Parathyroid adenoma (tissue), 2 donors: ENCODE measurements at regions not wholly inside any gene's neighbourhood (a gene's known extent, or its start where the extent isn't known, plus 50 kb on each side); places are given as distances from the start of the nearest gene placed in this dataset.
"Not testable (repeated sequence)": the region's sequence is repeated elsewhere in the genome, so short reads cannot be mapped to it uniquely, and the experiment has no call there.

ENCODE experiments used
- H2AFZ ChIP-seq: fragments of 300-600 bp; sonication (generic); one replicate; pipeline ENCODE4 v1.7.0; 2017; ENCODE audit warnings: antibody characterized with exemption, mild to moderate bottlenecking
- H3K27ac ChIP-seq: fragments of 300-600 bp; sonication (generic); one replicate; pipeline ENCODE4 v1.7.0; 2017
- H3K27me3 ChIP-seq: fragments of 300-600 bp; sonication (generic); one replicate; pipeline ENCODE4 v1.7.0; 2017; ENCODE audit warnings: low read length; ENCODE audit not compliant: control insufficient read depth, insufficient read depth
- H3K36me3 ChIP-seq: fragments of 300-600 bp; sonication (generic); one replicate; pipeline ENCODE4 v1.7.0; 2017; ENCODE audit warnings: low read length; ENCODE audit not compliant: control insufficient read depth, insufficient read depth
- H3K4me1 ChIP-seq: fragments of 300-600 bp; sonication (generic); one replicate; pipeline ENCODE4 v1.7.0; 2017; ENCODE audit warnings: control low read depth
- H3K4me2 ChIP-seq: fragments of 300-600 bp; sonication (generic); one replicate; pipeline ENCODE4 v1.7.0; 2017; ENCODE audit warnings: low read length
- H3K4me3 ChIP-seq: fragments of 300-600 bp; sonication (generic); one replicate; pipeline ENCODE4 v1.7.0; 2017; ENCODE audit warnings: low read depth, low read length
- H3K79me2 ChIP-seq: fragments of 300-600 bp; sonication (generic); one replicate; pipeline ENCODE4 v1.7.0; 2017; ENCODE audit warnings: control low read depth
- H3K9ac ChIP-seq: fragments of 300-600 bp; sonication (generic); one replicate; pipeline ENCODE4 v1.7.0; 2017; ENCODE audit warnings: mild to moderate bottlenecking
- H3K9me3 ChIP-seq: fragments of 300-600 bp; sonication (generic); one replicate; pipeline ENCODE4 v1.7.0; 2017; ENCODE audit warnings: low read length; ENCODE audit not compliant: control insufficient read depth
- CTCF ChIP-seq: fragments of 300-600 bp; sonication (generic); IDR thresholded peaks from one replicate; pipeline ENCODE4 v1.7.0; 2017; ENCODE audit warnings: antibody characterized with exemption, mild to moderate bottlenecking
- donor health status: primary hyperparathyroidism.

DNA sequence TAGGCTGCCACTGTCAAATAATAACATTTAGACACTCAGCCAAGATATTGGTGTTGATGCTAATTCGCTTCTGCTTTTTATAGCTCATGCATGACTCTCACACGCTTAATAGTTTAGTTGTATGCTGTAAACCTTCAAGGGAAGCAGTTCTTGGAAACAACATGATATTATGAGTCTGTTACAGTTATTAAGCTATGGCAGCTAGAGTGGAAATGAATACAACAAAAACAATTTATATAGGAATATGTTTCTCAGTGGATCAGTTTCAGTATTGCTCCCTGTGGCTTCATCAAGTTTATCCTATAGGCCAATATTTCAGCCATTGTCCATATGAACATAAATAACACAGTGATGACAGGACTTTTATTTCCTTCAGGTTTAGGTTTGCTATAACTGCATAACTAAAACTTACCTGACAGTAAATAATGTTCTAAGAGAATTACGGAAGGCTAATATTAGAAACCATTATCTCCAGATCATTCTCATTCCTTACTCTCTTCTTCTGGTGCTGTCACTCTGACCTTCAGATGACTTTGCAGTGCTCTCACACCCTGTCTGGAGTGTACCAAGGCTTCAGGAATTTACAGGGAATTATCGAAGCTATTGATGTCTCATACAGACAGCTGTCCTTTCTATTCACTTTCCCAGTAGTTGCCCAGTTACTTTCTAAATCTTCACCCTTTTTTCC is 555.0 kb downstream of the ANKRD50 start:
- Histone ChIP-seq H2AFZ (peak overlapping the region; percentile 0), H3K27me3 (no peaks in the 10 kb centered on the region), H3K4me2 (no peak overlapping the region), H3K9ac (no peak overlapping the region), H3K36me3 (no peaks in the 10 kb centered on the region), H3K9me3 (no peaks in the 10 kb centered on the region), H3K27ac (no peak overlapping the region), H3K4me3 (no peak overlapping the region), H3K79me2 (no peaks in the 10 kb centered on the region), H3K4me1 (no peaks in the 10 kb centered on the region)
- no peak for TF ChIP-seq CTCF

GRCh38 chr4:124163401-124163800 is 549.1 kb downstream of the ANKRD50 start:
- Histone ChIP-seq H3K27ac (no peak overlapping the region), H3K4me2 (no peak overlapping the region), H3K79me2 (no peaks in the 10 kb centered on the region), H3K27me3 (no peaks in the 10 kb centered on the region), H3K9me3 (no peaks in the 10 kb centered on the region), H3K4me3 (no peak overlapping the region), H2AFZ (no peak overlapping the region), H3K9ac (no peak overlapping the region), H3K36me3 (no peaks in the 10 kb centered on the region), H3K4me1 (no peaks in the 10 kb centered on the region)
- no peak for TF ChIP-seq CTCF

GRCh38 chr4:124167602-124168001 is 544.9 kb downstream of the ANKRD50 start:
- Histone ChIP-seq H3K9me3 (no peaks in the 10 kb centered on the region), H3K9ac (no peak overlapping the region), H3K4me1 (no peaks in the 10 kb centered on the region), H2AFZ (no peak overlapping the region), H3K36me3 (no peaks in the 10 kb centered on the region), H3K27me3 (no peaks in the 10 kb centered on the region), H3K79me2 (no peaks in the 10 kb centered on the region), H3K4me3 (no peak overlapping the region), H3K27ac (no peak overlapping the region), H3K4me2 (no peak overlapping the region)
- no peak for TF ChIP-seq CTCF

DNA sequence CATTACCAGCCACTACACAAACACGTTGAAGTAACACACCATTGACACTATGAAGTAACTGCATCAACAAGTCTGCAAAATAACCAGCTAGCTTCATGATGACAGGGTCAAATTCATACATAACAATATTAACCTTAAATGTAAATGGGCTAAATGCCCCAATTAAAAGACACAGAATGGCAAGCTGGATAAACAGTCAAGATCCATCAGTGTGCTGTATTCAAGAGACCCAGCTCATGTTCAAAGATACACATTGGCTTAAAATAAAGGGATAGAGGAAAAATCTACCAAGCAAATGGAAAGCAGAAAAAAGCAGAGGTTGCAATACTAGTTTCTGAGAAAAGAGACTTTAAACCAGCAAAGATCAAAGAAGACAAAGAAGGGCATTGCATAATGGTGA is 543.0 kb downstream of the ANKRD50 start:
- not testable (repeated sequence) for H2AFZ ChIP-seq, H3K4me3 ChIP-seq, H3K79me2 ChIP-seq, H3K27me3 ChIP-seq, H3K9ac ChIP-seq, H3K9me3 ChIP-seq, H3K36me3 ChIP-seq, H3K4me1 ChIP-seq, H3K4me2 ChIP-seq, H3K27ac ChIP-seq

DNA sequence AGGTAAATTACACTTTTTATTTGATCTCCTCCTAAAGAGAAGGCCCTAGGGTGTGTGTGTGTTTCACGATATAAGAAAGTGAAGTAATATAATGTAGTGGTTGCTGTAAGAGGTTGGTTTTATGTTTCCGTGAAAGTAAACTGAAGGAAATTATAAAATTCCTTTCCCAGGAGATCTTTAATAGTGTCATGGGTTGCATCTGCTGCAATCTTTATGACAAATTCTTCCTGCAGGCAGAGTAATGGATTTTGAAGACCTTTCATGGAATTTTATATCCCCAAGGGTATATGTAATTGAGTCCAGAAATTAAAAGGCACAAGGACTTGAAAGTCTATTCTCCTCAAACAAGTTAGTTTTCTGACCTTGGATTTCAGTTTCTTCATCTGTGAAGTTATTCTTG is 538.6 kb downstream of the ANKRD50 start:
- Histone ChIP-seq H3K9ac (no peak overlapping the region), H3K9me3 (no peaks in the 10 kb centered on the region), H2AFZ (no peak overlapping the region), H3K4me1 (no peaks in the 10 kb centered on the region), H3K4me3 (no peak overlapping the region), H3K36me3 (no peaks in the 10 kb centered on the region), H3K79me2 (no peaks in the 10 kb centered on the region), H3K27ac (no peak overlapping the region), H3K4me2 (no peak overlapping the region), H3K27me3 (no peaks in the 10 kb centered on the region)
- no peak for TF ChIP-seq CTCF
